GM12865 (cell line): ENCODE measurements at regions not wholly inside any gene's neighbourhood (a gene's known extent, or its start where the extent isn't known, plus 50 kb on each side); places are given as distances from the start of the nearest gene placed in this dataset.

Experiments used
- DNase-seq: peaks from one replicate; pipeline ENCODE4 v3.0.0; 2010; ENCODE audit warnings: low read depth
- H3K4me3 ChIP-seq: 2 replicates; pipeline ENCODE4 v1.5.1; 2011; ENCODE audit warnings: mild to moderate bottlenecking, low read depth, low read length, control low read depth
- TF ChIP-seq, protein P1 (sequence below): IDR thresholded peaks from 2 replicates; pipeline ENCODE4 v1.5.1; 2011; ENCODE audit warnings: low read length, control low read depth, low read depth, inconsistent platforms; ENCODE audit not compliant: insufficient read depth; ENCODE audit errors: missing control alignments

DNA sequence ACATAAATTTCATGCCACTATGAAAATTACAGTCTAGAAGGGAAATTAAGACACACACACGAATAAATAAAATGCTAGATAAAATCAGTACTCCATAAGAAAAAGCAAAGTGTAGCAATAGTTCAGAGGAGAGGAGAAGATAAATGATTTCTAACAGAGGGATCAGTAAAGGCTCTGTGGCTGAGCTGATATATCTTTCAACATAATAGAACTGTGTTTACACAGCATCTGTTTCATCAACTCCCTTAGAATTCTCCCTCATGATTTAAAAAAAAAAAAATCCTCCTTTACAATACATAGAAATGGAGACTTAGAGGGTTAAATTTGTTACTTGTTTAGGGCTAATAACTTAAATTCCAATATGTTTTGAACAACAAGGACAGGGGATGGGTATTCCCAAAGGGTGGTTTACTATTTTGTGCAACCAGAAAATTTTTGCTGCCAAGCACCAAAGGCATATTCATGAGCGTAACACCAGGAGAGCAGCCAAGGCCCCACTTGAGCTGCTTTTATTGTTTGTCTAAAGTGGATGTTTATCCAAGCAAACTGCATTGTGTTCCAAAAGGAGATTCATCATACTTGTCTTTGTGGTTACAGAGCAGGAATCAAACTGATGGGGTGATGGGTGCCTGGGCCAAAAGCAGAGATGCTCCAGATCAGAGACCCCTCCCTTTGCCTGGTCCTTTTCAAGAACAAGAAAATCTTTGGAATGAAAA, 162.7 kb downstream of the BMP4 start:
- H3K4me3 ChIP-seq = no peak overlapping the region
- TF ChIP-seq, protein P1, sequence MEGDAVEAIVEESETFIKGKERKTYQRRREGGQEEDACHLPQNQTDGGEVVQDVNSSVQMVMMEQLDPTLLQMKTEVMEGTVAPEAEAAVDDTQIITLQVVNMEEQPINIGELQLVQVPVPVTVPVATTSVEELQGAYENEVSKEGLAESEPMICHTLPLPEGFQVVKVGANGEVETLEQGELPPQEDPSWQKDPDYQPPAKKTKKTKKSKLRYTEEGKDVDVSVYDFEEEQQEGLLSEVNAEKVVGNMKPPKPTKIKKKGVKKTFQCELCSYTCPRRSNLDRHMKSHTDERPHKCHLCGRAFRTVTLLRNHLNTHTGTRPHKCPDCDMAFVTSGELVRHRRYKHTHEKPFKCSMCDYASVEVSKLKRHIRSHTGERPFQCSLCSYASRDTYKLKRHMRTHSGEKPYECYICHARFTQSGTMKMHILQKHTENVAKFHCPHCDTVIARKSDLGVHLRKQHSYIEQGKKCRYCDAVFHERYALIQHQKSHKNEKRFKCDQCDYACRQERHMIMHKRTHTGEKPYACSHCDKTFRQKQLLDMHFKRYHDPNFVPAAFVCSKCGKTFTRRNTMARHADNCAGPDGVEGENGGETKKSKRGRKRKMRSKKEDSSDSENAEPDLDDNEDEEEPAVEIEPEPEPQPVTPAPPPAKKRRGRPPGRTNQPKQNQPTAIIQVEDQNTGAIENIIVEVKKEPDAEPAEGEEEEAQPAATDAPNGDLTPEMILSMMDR = no peak
- no peak for DNase-seq

DNA sequence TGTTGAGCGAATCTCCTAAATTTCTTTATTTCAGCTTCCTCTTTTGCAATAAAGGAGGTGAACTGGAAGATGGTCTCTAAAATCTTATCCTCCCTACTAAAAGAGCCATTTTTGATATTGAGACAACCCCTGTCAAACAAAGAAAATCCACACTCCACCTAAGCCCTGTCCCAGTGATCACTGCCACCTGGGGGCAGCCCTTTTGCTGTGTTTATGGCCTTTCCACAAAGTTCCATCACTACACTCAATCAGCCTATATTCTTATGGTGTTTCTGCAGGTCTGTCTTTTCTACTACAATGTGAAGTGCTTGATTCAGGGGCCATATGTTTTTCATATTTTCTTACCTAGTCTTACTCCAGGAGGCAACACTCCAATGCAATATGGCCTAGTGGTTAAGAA, 163.7 kb downstream of the BMP4 start:
- DNase-seq = peak; percentile 14
- no peak overlapping the region for H3K4me3 ChIP-seq
- TF ChIP-seq, protein P1 = peak; percentile 8

DNA sequence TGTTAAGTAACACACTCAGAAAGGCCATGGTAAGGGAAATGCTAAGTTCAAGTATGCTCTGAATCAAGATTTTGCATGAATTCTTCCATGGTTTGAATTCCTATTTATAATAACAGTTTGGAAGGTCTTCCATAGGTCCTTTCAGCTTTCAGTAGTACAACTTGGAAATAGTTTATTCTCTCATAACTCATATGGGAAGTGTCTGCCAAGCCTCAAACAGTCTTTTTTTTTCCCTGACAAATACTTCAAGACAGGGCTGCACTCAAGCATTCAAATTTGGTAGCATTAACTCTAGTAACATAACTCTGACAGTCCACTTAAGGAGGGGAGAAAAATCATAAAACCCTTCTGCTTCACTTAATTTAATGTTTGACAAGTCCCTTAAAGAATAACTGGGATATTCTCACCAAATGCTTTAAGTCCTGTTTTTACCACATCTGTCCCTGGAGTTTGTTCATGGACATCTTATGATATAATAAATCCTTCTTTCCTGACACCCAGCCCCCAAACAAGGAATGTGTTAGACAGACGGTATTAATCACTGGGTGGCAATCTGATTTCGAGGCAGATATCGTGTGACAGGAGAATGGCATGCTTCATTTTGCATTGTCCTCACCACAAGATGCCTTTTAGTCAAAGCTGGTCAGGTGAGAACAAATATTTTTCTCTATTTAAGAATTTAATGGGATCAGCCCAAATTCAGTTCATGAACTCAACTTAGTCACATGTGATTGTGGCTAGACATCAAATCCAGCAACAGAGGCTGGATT, 165.7 kb downstream of the BMP4 start:
- TF ChIP-seq, protein P1 = no peak
- H3K4me3 ChIP-seq = no peak overlapping the region
- DNase-seq = no peak

DNA sequence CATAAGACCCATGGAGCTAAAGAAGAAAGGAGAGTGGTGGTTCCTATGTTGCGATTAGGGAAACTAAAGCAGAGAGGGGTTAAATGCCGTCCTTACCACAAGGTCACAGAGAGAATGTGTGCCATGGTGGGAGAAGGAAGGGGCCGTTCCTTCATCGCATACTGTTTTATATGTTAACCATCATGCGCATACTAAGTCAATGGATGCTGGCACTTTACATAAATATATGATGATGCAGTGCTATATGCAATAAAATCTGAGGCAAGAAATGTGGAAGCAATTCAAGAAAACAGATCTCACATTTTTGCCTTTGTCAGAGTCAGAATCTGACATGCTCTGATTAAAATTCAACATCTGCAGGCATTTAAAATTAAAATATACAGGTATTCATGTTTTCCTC, 168.1 kb downstream of the BMP4 start:
- TF ChIP-seq, protein P1 = no peak
- no peak for DNase-seq

DNA sequence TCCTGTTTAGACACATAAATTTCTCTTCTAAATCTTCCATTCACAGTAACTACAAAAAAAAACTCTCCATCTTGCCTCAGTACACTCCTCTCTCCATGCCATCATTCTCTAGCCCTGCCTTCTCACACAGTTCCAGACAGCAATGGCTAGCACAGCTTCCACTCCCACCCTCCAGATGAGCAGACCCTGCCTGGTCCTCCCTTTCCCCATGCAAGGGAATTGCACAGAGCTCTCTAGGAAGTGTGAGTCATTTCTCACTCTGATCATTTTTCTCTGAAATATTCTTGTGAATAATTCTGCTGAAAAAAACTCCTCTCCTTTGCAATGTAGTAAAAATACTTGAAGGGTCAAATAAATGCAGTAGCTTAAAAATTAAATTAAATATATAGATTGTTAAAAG, 170.6 kb downstream of the BMP4 start:
- no peak overlapping the region for H3K4me3 ChIP-seq
- DNase-seq = no peak
- TF ChIP-seq, protein P1 = no peak

More for the DNA sequence above, 168.1 kb downstream of the BMP4 start:
- H3K4me3 ChIP-seq = no peak overlapping the region

DNA sequence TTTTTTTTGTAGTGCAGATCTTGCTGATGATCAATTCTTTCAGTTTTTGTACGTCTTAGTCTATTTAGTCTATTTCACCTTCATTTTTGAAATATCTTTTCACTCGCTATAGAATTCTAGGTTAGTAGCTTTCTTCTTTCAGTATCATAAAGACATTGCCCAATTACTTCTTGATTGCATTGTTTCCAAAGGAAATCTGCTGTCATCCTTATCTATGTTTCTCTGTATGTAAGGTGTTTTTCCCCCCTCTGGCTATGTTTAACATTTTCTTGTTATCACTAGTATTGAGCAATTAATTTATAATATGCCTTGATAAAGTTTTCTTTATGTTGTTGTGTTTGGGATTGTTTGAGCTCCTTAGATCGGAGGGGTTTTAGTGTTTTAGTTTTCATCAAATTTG, 171.9 kb downstream of the BMP4 start:
- DNase-seq = no peak
- TF ChIP-seq, protein P1 = no peak
- H3K4me3 ChIP-seq = no peak overlapping the region
